ENCODE measurements at regions not wholly inside any gene's neighbourhood (a gene's known extent, or its start where the extent isn't known, plus 50 kb on each side); places are given as distances from the start of the nearest gene placed in this dataset.
"Not testable (repeated sequence)": the region's sequence is repeated elsewhere in the genome, so short reads cannot be mapped to it uniquely, and the experiment has no call there.

GRCh38 chr7:79636849-79637248 lies 183.4 kb upstream of the MAGI2 start:
- no peak for TF ChIP-seq CTCF (IDR thresholded peaks at IDR 0.05; ENCODE audit: low read depth, low read length)
- H3K4me3 ChIP-seq (ENCODE audit: low read depth, low read length), result no peak overlapping the region

- not testable (repeated sequence) for H3K4me3 ChIP-seq (ENCODE audit: low read depth, low read length)
These were observed 172.5 kb upstream of the MAGI2 start for GRCh38 chr7:79625921-79626320.

- no peak overlapping the region for H3K4me3 ChIP-seq (ENCODE audit: low read depth, low read length)
- TF ChIP-seq CTCF (IDR thresholded peaks at IDR 0.05; ENCODE audit: low read depth, low read length), result no peak
These were observed 170.9 kb upstream of the MAGI2 start for GRCh38 chr7:79624336-79624735.

GRCh38 chr7:79622781-79623180 lies 169.3 kb upstream of the MAGI2 start:
- H3K4me3 ChIP-seq (ENCODE audit: low read depth, low read length), result no peak overlapping the region
- TF ChIP-seq CTCF (IDR thresholded peaks at IDR 0.05; ENCODE audit: low read depth, low read length), result no peak

- TF ChIP-seq CTCF (IDR thresholded peaks at IDR 0.05; ENCODE audit: low read depth, low read length), result no peak
- no peak overlapping the region for H3K4me3 ChIP-seq (ENCODE audit: low read depth, low read length)
These were observed 166.8 kb upstream of the MAGI2 start for GRCh38 chr7:79620291-79620690.

- no peak for TF ChIP-seq CTCF (IDR thresholded peaks at IDR 0.05; ENCODE audit: low read depth, low read length)
- no peak overlapping the region for H3K4me3 ChIP-seq (ENCODE audit: low read depth, low read length)
These were observed 165.7 kb upstream of the MAGI2 start for GRCh38 chr7:79619216-79619615.

GRCh38 chr7:79615871-79616640 lies 162.6 kb upstream of the MAGI2 start:
- TF ChIP-seq CTCF (IDR thresholded peaks at IDR 0.05; ENCODE audit: low read depth, low read length), result no peak
- H3K4me3 ChIP-seq (ENCODE audit: low read depth, low read length), result no peak overlapping the region

GRCh38 chr7:79615466-79615865 lies 162.0 kb upstream of the MAGI2 start:
- no peak for TF ChIP-seq CTCF (IDR thresholded peaks at IDR 0.05; ENCODE audit: low read depth, low read length)
- H3K4me3 ChIP-seq (ENCODE audit: low read depth, low read length), result no peak overlapping the region

Data from WI38 (cell line).